Endothelial cell of umbilical vein (primary cell): ENCODE measurements at regions not wholly inside any gene's neighbourhood (a gene's known extent, or its start where the extent isn't known, plus 50 kb on each side); places are given as distances from the start of the nearest gene placed in this dataset.
"Not testable (repeated sequence)": the region's sequence is repeated elsewhere in the genome, so short reads cannot be mapped to it uniquely, and the experiment has no call there.

Experiments used
- BruUV-seq: library from RNA; stranded (reverse); fragments of 400-500 nt; replicated peaks from 2 replicates; lab custom pipeline; 2021; lab: Mats Ljungman, UMichigan
- CTCF ChIA-PET: fragments of 300-600, 350-600 bp; sonication (Branson Sonifier 250); formaldehyde crosslinking; loops from one replicate; lab custom pipeline; 2021; ENCODE audit warnings: antibody characterized with exemption, inconsistent platforms; lab: Charles Lee
- POLR2A ChIA-PET: fragments of 300-600, 350-600 bp; sonication (Branson Sonifier 250); formaldehyde crosslinking; loops from one replicate; lab custom pipeline; 2021; ENCODE audit warnings: antibody characterized with exemption, inconsistent platforms; lab: Charles Lee
- DNase-seq: peaks from one replicate; pipeline ENCODE4 v3.0.0-alpha.2; 2011; ENCODE audit warnings: low read depth, low spot score
- FAIRE-seq: peaks from 2 replicates; lab custom pipeline; 2011; peaks lifted over from hg19 to GRCh38; lab: Jason Lieb, UNC
- H2AFZ ChIP-seq: 2 replicates; pipeline ENCODE4 v1.6.0; 2012; ENCODE audit warnings: low read depth, low read length, control low read depth, inconsistent platforms
- H3K27ac ChIP-seq: 2 replicates; pipeline ENCODE4 v1.5.1; 2011; ENCODE audit warnings: low read depth, mild to moderate bottlenecking, control low read depth, low read length, moderate library complexity; ENCODE audit not compliant: insufficient read depth
- H3K27me3 ChIP-seq, 2 experiments: 2 replicates each; pipeline versions ENCODE4 v1.6.0 to v1.6.1; 2011; ENCODE audit warnings: low read length in 2 of 2, mixed read lengths in 1 of 2; ENCODE audit not compliant: control insufficient read depth in 2 of 2, insufficient read depth in 2 of 2
- H3K36me3 ChIP-seq, 2 experiments: 2 replicates in 1 of 2; 3 replicates in 1 of 2; pipeline ENCODE4 v1.5.1; 2011; ENCODE audit warnings: low read length in 2 of 2, mild to moderate bottlenecking in 1 of 2, moderate library complexity in 1 of 2; ENCODE audit not compliant: control insufficient read depth in 2 of 2, insufficient read depth in 2 of 2; ENCODE audit errors: extremely low read depth in 1 of 2
- H3K4me1 ChIP-seq: 3 replicates; pipeline ENCODE4 v1.5.1; 2011; ENCODE audit warnings: mild to moderate bottlenecking, low read length; ENCODE audit not compliant: control insufficient read depth, insufficient read depth; ENCODE audit errors: extremely low read depth
- H3K4me2 ChIP-seq: 2 replicates; pipeline ENCODE4 v1.6.1; 2011; ENCODE audit warnings: low read length, control low read depth, mixed read lengths; ENCODE audit not compliant: insufficient read depth
- H3K4me3 ChIP-seq, 3 experiments: fragments of 200-600 bp in 1 of 3; sonication (generic), shearing (Covaris generic) in 1 of 3; replicated peaks in 1 of 3; 2 replicates each; pipeline ENCODE4 v1.5.1; 2011 to 2016; ENCODE audit warnings: control low read depth in 3 of 3, low read length in 3 of 3, mild to moderate bottlenecking in 2 of 3, inconsistent platforms in 1 of 3, low read depth in 1 of 3, moderate library complexity in 1 of 3; ENCODE audit not compliant: insufficient read depth in 1 of 3
- H3K79me2 ChIP-seq: 2 replicates; pipeline ENCODE4 v1.6.0; 2012; ENCODE audit warnings: low read length, inconsistent platforms; ENCODE audit not compliant: control insufficient read depth, insufficient read depth
- H3K9ac ChIP-seq: replicated peaks from 2 replicates; pipeline ENCODE3; 2011; ENCODE audit warnings: low read length, control low read depth; ENCODE audit not compliant: insufficient read depth; ENCODE audit errors: extremely low read depth
- H3K9me1 ChIP-seq: replicated peaks from 3 replicates; pipeline ENCODE4 v1.6.0; 2011; ENCODE audit warnings: mild to moderate bottlenecking, low read length; ENCODE audit not compliant: control insufficient read depth, insufficient read depth; ENCODE audit errors: extremely low read depth
- H3K9me3 ChIP-seq: replicated peaks from 2 replicates; pipeline ENCODE4 v1.5.1; 2012; ENCODE audit warnings: low read length, inconsistent platforms; ENCODE audit not compliant: control insufficient read depth, insufficient read depth
- H4K20me1 ChIP-seq: replicated peaks from 2 replicates; pipeline ENCODE3; 2011; ENCODE audit warnings: mild to moderate bottlenecking, low read length; ENCODE audit not compliant: control insufficient read depth, insufficient read depth; ENCODE audit errors: extremely low read depth
- CTCF ChIP-seq, 2 donors: IDR thresholded peaks; 1 replicate in 1 of 2; 2 replicates in 1 of 2; pipeline ENCODE4 v1.5.1; 2011; ENCODE audit warnings: low read length in 2 of 2, mild to moderate bottlenecking in 2 of 2, moderate library complexity in 2 of 2, control low read depth in 1 of 2, inconsistent platforms in 1 of 2, low read depth in 1 of 2; ENCODE audit not compliant: insufficient read depth in 1 of 2; ENCODE audit errors: extremely low read depth in 1 of 2
- EZH2 ChIP-seq: IDR thresholded peaks from 2 replicates; pipeline ENCODE4 v1.6.1; 2012; ENCODE audit warnings: borderline replicate concordance, low read depth, mild to moderate bottlenecking, moderate library complexity, low read length, inconsistent platforms; ENCODE audit not compliant: severe bottlenecking
- FOS ChIP-seq: IDR thresholded peaks from 2 replicates; pipeline ENCODE4 v1.6.1; 2011; ENCODE audit warnings: mild to moderate bottlenecking, low read length, moderate library complexity, borderline replicate concordance; ENCODE audit not compliant: insufficient read depth
- GATA2 ChIP-seq: IDR thresholded peaks from 2 replicates; pipeline ENCODE4 v1.7.0; 2011; ENCODE audit warnings: low read depth, mild to moderate bottlenecking, moderate library complexity, mixed read lengths, low read length; ENCODE audit not compliant: insufficient read length, insufficient read depth
- JUN ChIP-seq: IDR thresholded peaks from 2 replicates; pipeline ENCODE4 v1.6.1; 2011; ENCODE audit warnings: borderline replicate concordance, low read depth; ENCODE audit not compliant: insufficient read length, insufficient read depth
- MAX ChIP-seq: IDR thresholded peaks from 2 replicates; pipeline ENCODE4 v1.6.1; 2011; ENCODE audit not compliant: insufficient read depth, insufficient read length
- MYC ChIP-seq: IDR thresholded peaks from one replicate; pipeline ENCODE4 v1.6.1; 2011; ENCODE audit warnings: mild to moderate bottlenecking, low read depth, low read length
- POLR2A ChIP-seq: IDR thresholded peaks from 2 replicates; pipeline ENCODE4 v1.6.1; 2012; ENCODE audit warnings: low read depth, mild to moderate bottlenecking, control low read depth, low read length
- POLR2AphosphoS5 ChIP-seq: IDR thresholded peaks from 2 replicates; pipeline ENCODE4 v1.6.1; 2012; ENCODE audit warnings: low read depth, mild to moderate bottlenecking, control low read depth, low read length, moderate library complexity; ENCODE audit not compliant: insufficient read depth
- dilution Hi-C: fragments of 300-500 bp; cut with MboI; formaldehyde crosslinking; loops from one replicate; pipeline ENCODE4 v1.15.0; 2019; ENCODE audit warnings: low sequenced_read_pairs; ENCODE audit not compliant: extremely low pct_ligation_motif_present
- intact Hi-C: fragments of 100-400 bp; cut with micrococcal nuclease; formaldehyde crosslinking; loops from one replicate; pipeline ENCODE4 v1.10.0; 2022

- H3K9ac ChIP-seq, result no peak overlapping the region
- no peak overlapping the region for H3K4me2 ChIP-seq
- ChIA-PET POLR2A (no interaction called here), CTCF (no interaction called here)
- TF ChIP-seq POLR2AphosphoS5 (no peak), MAX (no peak), CTCF (IDR thresholded peaks at IDR 0.05; ENCODE audit: extremely low read depth in 1 of 2, insufficient read depth in 1 of 2, low read depth in 1 of 2, low read length in 2 of 2) (no peak), FOS (no peak), POLR2A (no peak), EZH2 (no peak), MYC (no peak), GATA2 (no peak), JUN (no peak)
- intact Hi-C loops, result no loop called here
- no peak for FAIRE-seq
- no peak overlapping the region for H3K4me3 ChIP-seq
- no peaks in the 10 kb centered on the region for H3K79me2 ChIP-seq
- no peaks in the 10 kb centered on the region for H4K20me1 ChIP-seq
- peaks cover 0 to 2% of the 10 kb centered on the region in 2 experiments for H3K27me3 ChIP-seq
- dilution Hi-C loops, result no loop called here
- no peaks in the 10 kb centered on the region for H3K9me1 ChIP-seq
- no peak overlapping the region for H2AFZ ChIP-seq
- no peak overlapping the region for H3K27ac ChIP-seq
- no TSS peak for BruUV-seq
- no peak for DNase-seq
- H3K9me3 ChIP-seq, result no peaks in the 10 kb centered on the region
- no peaks in the 10 kb centered on the region for H3K36me3 ChIP-seq
- no peaks in the 10 kb centered on the region for H3K4me1 ChIP-seq
These were observed 85.1 kb upstream of the RELN start for GRCh38 chr7:104074529-104074928.

- dilution Hi-C loops, H3K4me1 ChIP-seq, POLR2A ChIA-PET, H3K4me3 ChIP-seq, H3K27ac ChIP-seq, H3K9ac ChIP-seq, CTCF ChIA-PET, H3K4me2 ChIP-seq, H3K9me3 ChIP-seq, BruUV-seq, intact Hi-C loops, H3K27me3 ChIP-seq, H4K20me1 ChIP-seq, DNase-seq, H3K79me2 ChIP-seq, H3K9me1 ChIP-seq, FAIRE-seq, H3K36me3 ChIP-seq, H2AFZ ChIP-seq: not testable (repeated sequence)
These were observed 82.2 kb upstream of the RELN start for GRCh38 chr7:104071641-104072040.
